ENCODE measurements at regions not wholly inside any gene's neighbourhood (a gene's known extent, or its start where the extent isn't known, plus 50 kb on each side); places are given as distances from the start of the nearest gene placed in this dataset.
A peak's percentile ranks its signal among the peaks of the same experiment; 100 is the strongest.

DNA sequence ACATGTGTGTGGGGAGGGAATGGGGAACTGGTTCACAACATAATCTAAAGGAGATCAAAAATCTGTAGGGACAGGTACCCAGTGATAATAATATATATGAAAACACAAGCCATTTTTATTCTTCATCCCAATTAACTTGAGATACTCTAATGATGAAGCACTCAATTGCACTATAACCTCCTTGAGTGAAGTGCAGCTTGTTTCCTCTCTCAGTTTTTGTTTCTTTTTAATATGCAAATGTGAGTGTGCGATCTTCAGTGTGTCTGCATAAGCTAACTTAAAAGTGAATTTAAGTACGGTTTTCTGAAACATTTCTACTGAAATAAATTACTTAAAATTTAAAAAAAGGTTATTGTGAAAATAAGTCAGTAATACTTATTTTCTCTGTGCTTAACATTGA lies 623.5 kb downstream of the CDH11 start:
- DNase-seq (ENCODE audit: low read depth), result no peak
- H3K4me3 ChIP-seq (ENCODE audit: low read depth, low read length), result no peak overlapping the region
- TF ChIP-seq, protein P1, sequence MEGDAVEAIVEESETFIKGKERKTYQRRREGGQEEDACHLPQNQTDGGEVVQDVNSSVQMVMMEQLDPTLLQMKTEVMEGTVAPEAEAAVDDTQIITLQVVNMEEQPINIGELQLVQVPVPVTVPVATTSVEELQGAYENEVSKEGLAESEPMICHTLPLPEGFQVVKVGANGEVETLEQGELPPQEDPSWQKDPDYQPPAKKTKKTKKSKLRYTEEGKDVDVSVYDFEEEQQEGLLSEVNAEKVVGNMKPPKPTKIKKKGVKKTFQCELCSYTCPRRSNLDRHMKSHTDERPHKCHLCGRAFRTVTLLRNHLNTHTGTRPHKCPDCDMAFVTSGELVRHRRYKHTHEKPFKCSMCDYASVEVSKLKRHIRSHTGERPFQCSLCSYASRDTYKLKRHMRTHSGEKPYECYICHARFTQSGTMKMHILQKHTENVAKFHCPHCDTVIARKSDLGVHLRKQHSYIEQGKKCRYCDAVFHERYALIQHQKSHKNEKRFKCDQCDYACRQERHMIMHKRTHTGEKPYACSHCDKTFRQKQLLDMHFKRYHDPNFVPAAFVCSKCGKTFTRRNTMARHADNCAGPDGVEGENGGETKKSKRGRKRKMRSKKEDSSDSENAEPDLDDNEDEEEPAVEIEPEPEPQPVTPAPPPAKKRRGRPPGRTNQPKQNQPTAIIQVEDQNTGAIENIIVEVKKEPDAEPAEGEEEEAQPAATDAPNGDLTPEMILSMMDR (conservative IDR thresholded peaks at IDR 0.05; ENCODE audit: low read depth, low read length), result no peak

DNA sequence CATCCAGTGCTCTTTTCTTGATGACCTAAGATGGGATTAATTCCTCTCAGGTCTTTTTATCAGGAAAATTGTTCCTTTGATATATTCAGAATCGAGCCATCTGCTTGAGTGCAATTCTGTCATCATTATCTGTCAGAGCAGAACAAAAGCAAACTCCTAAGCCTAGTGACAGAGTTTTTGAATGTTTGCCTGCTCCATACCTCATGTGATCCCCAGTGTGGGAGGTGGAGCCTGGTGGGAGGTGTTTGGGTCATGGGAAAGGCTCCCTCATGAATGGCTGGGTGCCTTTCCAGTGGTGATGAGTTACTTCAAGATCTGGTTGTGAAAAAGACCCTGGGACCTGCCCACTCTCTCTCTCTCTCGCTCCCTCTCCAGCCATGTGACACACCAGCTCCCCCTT lies 628.2 kb downstream of the CDH11 start:
- DNase-seq (ENCODE audit: low read depth), result no peak
- TF ChIP-seq, protein P1 (conservative IDR thresholded peaks at IDR 0.05; ENCODE audit: low read depth, low read length), result no peak
- H3K4me3 ChIP-seq (ENCODE audit: low read depth, low read length), result no peak overlapping the region

DNA sequence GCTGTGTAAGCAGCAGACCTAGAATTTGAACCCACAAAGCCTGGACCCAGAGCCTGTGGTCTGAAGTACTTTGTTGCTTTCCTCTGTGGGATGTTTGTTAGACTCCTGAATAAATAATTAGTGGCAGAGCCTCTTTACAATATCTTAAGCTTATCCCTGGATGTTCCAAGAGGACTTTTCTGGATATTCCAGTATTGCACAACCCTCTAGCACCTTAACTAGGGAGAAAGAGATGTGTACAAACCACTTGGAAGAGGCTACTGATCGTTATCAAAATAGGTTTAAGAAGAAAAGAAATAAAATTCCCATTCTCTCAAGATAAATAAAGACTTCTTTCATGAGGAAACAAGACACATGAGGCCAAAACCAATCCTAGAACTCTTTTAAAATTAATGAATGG lies 632.4 kb downstream of the CDH11 start:
- peak; percentile 13 for DNase-seq (ENCODE audit: low read depth)
- no peak overlapping the region for H3K4me3 ChIP-seq (ENCODE audit: low read depth, low read length)
- TF ChIP-seq, protein P1 (conservative IDR thresholded peaks at IDR 0.05; ENCODE audit: low read depth, low read length), result no peak

DNA sequence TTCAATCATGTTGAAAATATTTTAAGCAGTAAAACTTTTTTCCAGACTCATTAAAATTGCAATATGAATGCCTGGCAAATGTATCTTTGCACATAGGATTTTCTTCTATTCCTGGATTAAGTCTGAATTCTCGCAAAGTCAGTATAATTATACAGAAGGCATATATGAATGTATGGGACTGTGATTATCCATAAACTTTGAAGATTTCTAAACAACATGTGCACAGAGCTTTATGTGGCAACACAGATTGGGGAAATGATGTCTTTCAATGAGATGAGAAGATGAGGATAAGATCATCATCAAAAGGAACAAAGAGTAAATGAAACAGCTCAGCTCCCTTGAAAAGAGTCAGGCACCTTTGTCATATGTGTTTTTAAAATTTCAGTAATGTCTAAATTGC lies 635.3 kb downstream of the CDH11 start:
- TF ChIP-seq, protein P1 (conservative IDR thresholded peaks at IDR 0.05; ENCODE audit: low read depth, low read length), result no peak
- DNase-seq (ENCODE audit: low read depth), result no peak
- H3K4me3 ChIP-seq (ENCODE audit: low read depth, low read length), result no peak overlapping the region

DNA sequence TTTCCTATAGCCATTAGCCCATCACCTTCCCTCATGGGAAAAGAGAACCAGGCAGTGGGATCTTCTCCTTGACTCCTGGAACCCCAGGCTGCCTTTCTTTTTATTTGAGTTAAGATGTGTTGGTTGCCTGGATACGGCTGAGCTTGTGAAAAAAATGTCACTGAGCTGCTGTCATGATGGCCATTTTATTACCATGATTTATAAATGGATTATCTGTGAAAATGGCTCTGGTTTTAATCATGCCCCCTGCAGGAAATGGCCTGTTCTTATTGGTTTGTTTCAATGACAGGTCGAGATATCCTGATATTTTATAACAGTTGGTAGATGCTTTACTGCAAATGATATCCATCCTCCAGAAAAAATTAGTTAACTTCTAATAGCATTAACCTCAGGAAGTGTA lies 640.4 kb downstream of the CDH11 start:
- no peak for DNase-seq (ENCODE audit: low read depth)
- TF ChIP-seq, protein P1 (conservative IDR thresholded peaks at IDR 0.05; ENCODE audit: low read depth, low read length), result no peak
- no peak overlapping the region for H3K4me3 ChIP-seq (ENCODE audit: low read depth, low read length)

DNA sequence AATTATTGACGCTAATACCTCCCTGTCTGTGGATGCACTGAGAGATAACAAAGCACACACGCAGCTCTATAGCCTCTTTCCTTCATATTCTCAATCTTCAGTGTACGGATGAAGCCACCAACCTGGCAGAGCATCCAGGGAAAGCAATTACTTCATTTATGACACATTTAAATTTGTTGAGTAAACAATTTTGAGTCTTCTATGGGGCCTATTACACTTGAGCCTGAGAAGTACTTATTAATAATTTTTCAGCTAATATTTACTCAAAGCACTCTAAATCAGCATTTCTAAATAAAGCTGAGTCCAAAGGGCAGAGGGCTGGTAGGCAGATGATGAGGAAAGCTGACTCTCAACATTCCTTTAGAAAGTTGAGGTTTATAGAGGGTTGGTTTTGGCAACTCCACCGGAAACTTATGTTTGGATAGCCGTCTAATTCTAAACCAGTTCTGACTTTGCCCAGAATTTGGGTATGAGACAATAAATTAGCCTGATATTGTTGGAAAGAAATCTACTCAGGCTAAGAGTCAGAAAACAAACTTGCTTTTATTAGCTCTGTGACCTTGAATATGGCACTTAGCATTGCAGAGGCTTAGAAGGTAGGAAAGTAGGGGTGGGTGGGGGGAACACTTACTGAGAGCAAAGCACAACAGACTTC lies 643.5 kb downstream of the CDH11 start:
- no peak overlapping the region for H3K4me3 ChIP-seq (ENCODE audit: low read depth, low read length)
- no peak for DNase-seq (ENCODE audit: low read depth)
- TF ChIP-seq, protein P1 (conservative IDR thresholded peaks at IDR 0.05; ENCODE audit: low read depth, low read length), result no peak

DNA sequence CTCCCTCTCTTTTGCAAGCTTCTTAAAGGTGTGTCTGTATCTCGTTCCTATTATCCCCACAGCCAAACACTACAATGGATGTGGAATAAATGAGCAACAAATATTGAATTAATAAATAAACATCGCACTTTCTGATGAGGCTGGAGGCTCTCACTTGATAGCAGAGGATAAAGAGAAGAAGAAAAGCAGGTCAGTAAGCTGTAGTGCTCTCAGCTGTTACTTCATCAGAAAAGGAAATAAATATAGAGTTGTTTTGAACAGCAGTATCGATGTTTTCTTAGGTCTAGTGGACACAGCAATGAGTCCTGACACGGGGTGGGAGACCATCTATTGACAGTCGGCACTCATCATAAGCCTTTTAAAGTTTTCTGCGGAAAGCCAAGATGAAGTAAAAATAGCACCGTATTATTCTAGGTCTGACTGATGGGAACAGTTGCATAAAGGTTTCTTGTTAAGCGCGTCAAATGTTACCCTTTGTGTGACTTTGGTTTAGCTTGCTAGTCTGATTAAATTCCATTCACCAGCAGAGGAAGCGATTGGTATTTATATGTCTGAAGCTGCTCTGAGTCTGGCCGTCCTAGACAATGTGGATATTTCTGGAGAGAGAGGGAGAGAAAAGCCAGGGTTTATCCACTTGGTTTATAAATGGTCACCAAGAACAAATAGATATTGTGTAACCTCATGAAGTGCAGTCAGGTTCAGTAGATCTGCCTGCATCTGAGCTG lies 646.1 kb downstream of the CDH11 start:
- no peak overlapping the region for H3K4me3 ChIP-seq (ENCODE audit: low read depth, low read length)
- no peak for DNase-seq (ENCODE audit: low read depth)
- TF ChIP-seq, protein P1 (conservative IDR thresholded peaks at IDR 0.05; ENCODE audit: low read depth, low read length), result no peak
